ENCODE measurements at regions not wholly inside any gene's neighbourhood (a gene's known extent, or its start where the extent isn't known, plus 50 kb on each side); places are given as distances from the start of the nearest gene placed in this dataset.

GRCh38 chr19:27876976-27877512, 1335.9 kb downstream of the UQCRFS1 start:
- Mint-ChIP-seq H3K9me3 (ENCODE audit: unreplicated experiment) (peaks cover 37% of the 10 kb centered on the region), H3K4me3 (ENCODE audit: unreplicated experiment) (no peak overlapping the region), H3K27me3 (ENCODE audit: insufficient read depth, unreplicated experiment) (no peaks in the 10 kb centered on the region), H3K36me3 (ENCODE audit: insufficient read depth, unreplicated experiment) (no peaks in the 10 kb centered on the region), H3K27ac (ENCODE audit: low read depth, unreplicated experiment) (no peak overlapping the region), H3K4me1 (ENCODE audit: insufficient read depth, unreplicated experiment) (no peaks in the 10 kb centered on the region)
- DNase-seq (ENCODE audit: unreplicated experiment), result no peak
- BruUV-seq (replicated peaks), result no TSS peak
- ChIA-PET POLR2A (no interaction called here), CTCF (no interaction called here)
- intact Hi-C loops (cut with micrococcal nuclease), result no loop called here
- TF ChIP-seq CTCF (IDR thresholded peaks at IDR 0.05; ENCODE audit: unreplicated experiment), result no peak

DNA sequence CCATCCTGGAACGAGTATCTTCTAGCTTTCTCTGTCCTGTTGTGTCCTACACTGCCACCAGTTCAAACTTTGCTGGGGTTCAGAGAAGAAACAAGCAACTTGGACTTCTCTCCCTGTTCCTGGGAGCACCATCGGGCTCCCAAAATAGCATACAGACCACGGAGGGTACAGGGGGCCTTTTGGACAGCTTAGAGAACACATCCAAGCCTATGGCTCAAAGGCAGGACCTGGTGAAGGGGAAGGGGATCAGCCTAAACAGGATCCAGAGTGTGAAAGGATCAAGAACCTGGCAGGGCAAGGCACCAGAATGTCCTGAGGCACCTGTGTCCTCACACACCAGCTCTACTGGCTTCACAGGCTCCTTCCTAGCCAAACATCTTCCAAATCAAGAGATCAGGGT, 1336.5 kb downstream of the UQCRFS1 start:
- Mint-ChIP-seq H3K27ac (ENCODE audit: low read depth, unreplicated experiment) (no peak overlapping the region), H3K27me3 (ENCODE audit: insufficient read depth, unreplicated experiment) (no peaks in the 10 kb centered on the region), H3K4me1 (ENCODE audit: insufficient read depth, unreplicated experiment) (no peaks in the 10 kb centered on the region), H3K9me3 (ENCODE audit: unreplicated experiment) (peaks cover 38% of the 10 kb centered on the region), H3K4me3 (ENCODE audit: unreplicated experiment) (no peak overlapping the region), H3K36me3 (ENCODE audit: insufficient read depth, unreplicated experiment) (no peaks in the 10 kb centered on the region)
- BruUV-seq (replicated peaks), result no TSS peak
- ChIA-PET CTCF (no interaction called here), POLR2A (no interaction called here)
- intact Hi-C loops (cut with micrococcal nuclease), result no loop called here
- no peak for TF ChIP-seq CTCF (IDR thresholded peaks at IDR 0.05; ENCODE audit: unreplicated experiment)
- no peak for DNase-seq (ENCODE audit: unreplicated experiment)

DNA sequence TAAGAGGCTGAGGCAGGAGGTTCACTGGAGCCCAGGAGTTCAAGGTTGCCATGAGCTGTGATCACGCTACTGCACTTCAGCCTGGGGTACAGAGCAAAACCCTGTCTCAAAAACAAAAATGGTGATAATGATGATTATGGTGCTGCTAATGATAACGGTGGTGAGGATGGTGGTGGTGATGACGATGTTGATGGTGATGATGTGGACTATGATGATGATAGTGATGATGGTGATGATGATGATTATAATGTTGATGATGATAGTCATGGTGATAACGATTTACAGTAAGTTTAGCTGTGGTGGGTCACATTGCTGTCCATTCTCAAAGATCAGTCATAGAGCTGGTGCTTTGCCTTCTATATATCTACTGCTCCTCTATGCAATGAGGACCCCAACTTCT, 1340.6 kb downstream of the UQCRFS1 start:
- ChIA-PET POLR2A (no interaction called here), CTCF (no interaction called here)
- Mint-ChIP-seq H3K27ac (ENCODE audit: low read depth, unreplicated experiment) (no peak overlapping the region), H3K9me3 (ENCODE audit: unreplicated experiment) (peaks cover 26% of the 10 kb centered on the region), H3K27me3 (ENCODE audit: insufficient read depth, unreplicated experiment) (no peaks in the 10 kb centered on the region), H3K4me1 (ENCODE audit: insufficient read depth, unreplicated experiment) (no peaks in the 10 kb centered on the region), H3K36me3 (ENCODE audit: insufficient read depth, unreplicated experiment) (no peaks in the 10 kb centered on the region), H3K4me3 (ENCODE audit: unreplicated experiment) (no peak overlapping the region)
- no peak for TF ChIP-seq CTCF (IDR thresholded peaks at IDR 0.05; ENCODE audit: unreplicated experiment)
- DNase-seq (ENCODE audit: unreplicated experiment), result no peak
- intact Hi-C loops (cut with micrococcal nuclease), result no loop called here
- no TSS peak for BruUV-seq (replicated peaks)

- no peak for TF ChIP-seq CTCF (IDR thresholded peaks at IDR 0.05; ENCODE audit: unreplicated experiment)
- H3K27ac Mint-ChIP-seq (ENCODE audit: low read depth, unreplicated experiment), result no peak overlapping the region
- ChIA-PET POLR2A (no interaction called here), CTCF (no interaction called here)
- no peaks in the 10 kb centered on the region for H3K27me3 Mint-ChIP-seq (ENCODE audit: insufficient read depth, unreplicated experiment)
- no TSS peak for BruUV-seq (replicated peaks)
- no peak for DNase-seq (ENCODE audit: unreplicated experiment)
- intact Hi-C loops (cut with micrococcal nuclease), result no loop called here
- no peaks in the 10 kb centered on the region for H3K4me1 Mint-ChIP-seq (ENCODE audit: insufficient read depth, unreplicated experiment)
- no peaks in the 10 kb centered on the region for H3K36me3 Mint-ChIP-seq (ENCODE audit: insufficient read depth, unreplicated experiment)
- H3K4me3 Mint-ChIP-seq (ENCODE audit: unreplicated experiment), result no peak overlapping the region
- peaks cover 34% of the 10 kb centered on the region for H3K9me3 Mint-ChIP-seq (ENCODE audit: unreplicated experiment)
Observed at GRCh38 chr19:27870293-27870692, 1342.7 kb downstream of the UQCRFS1 start.
